Activated T-cell treated with anti-CD3 and anti-CD28 coated beads for 1 hour (primary cell): ENCODE measurements at regions not wholly inside any gene's neighbourhood (a gene's known extent, or its start where the extent isn't known, plus 50 kb on each side); places are given as distances from the start of the nearest gene placed in this dataset.

Source experiments
- DNase-seq: peaks from one replicate; pipeline ENCODE4 v3.0.0-alpha.2; 2020; ENCODE audit warnings: low read depth

DNA sequence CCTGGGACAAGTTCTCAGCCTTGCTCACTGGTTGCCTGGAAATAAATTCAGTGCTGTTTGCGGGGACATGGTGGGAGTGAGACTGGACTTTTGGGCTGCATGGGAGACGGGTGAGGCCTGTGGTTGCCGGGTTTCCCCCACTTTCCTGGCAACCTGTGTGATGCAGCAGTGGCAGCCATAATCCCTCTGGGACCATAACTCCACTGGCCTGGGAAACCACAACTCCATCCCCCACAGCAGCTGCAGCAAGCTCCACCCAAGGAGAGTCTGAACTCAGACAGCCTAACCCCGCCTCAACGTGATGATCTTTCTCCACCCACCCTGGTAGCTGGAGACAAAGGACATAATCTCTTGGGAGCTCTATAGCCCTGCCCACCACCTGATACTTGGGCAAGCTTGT, 349.9 kb downstream of the PIK3R1 start:
- no peak for DNase-seq

GRCh38 chr5:68576805-68577204, 361.2 kb downstream of the PIK3R1 start:
- DNase-seq: no peak

DNA sequence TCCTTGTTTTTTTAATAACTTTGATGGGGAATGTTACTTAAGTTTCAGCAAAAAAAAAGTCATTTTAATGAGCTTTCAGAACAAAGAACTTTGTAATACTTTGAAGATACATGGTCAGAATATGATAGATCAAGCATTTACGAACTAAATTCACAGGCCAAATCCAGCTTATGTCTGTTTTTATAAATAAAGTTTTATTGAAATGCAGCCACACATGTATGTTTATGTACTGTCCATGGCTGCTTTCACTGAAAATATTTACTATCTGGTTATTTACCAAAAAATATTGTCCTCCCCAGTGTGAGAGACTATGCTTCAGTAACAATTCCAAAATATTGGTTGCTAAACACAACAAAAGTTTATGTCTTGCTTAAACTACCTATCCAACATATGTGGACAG, 366.7 kb downstream of the PIK3R1 start:
- DNase-seq: no peak

- no peak for DNase-seq
Observed at GRCh38 chr5:68587171-68587570, 371.6 kb downstream of the PIK3R1 start.

DNA sequence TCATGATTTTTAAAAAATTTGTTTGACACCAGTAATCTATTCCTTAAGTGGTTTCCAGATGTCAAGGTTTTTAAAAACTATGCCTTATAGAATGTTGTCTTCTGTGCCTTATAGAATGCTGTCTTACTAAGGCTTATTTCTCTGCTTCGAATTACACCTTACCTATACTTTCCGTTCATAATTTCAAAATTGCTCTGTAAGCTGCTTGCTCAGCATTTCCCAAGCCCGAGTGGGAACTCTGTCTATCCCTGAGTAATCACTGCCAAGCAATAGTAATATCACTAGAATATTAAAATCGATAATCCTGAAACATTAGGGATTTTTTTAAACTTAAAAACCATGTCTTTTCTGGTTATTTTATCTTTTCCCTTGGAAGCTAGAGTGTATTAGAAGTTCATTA, 376.3 kb downstream of the PIK3R1 start:
- DNase-seq: no peak

DNA sequence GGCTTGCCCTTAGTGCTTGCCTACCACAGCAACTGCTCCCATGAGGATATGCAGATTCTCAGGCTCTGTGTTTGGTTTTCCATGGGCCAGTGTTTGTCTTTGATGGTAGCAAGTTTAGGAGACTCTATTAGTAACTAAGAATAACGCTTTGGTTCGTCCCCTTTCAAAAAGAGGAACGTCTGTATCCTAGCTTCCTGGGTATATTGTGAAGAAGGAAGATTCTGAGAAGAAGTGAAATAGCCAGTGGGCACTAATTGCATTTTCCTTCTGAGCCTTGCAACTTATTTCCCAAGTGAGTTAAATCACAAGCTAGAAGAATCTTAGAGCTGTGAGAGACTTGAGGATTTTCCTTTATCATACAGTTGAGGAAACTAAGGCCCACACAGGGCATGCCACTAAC, 376.8 kb downstream of the PIK3R1 start:
- no peak for DNase-seq

DNA sequence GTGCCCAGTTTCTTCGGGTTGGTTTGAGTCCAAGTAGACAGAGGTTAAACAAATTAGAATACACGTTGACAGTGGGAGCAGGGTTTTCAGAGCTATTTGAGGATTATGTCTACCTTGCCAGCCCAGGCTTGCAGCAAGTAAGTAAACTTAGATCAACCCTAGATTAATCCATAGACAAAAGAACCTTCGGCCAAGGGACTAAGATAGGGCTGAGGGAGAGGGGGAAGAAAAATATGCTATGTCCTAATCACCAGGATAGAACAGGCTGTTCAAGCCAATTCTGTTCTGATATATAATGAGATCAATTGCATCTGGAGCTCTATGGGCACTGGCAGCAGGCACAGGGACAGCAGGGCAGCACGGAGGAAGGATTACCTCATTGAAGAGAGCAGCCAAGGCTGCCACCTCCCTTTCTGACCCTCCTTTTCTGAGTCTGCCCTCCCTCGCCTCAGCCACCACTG, 377.7 kb downstream of the PIK3R1 start:
- no peak for DNase-seq

DNA sequence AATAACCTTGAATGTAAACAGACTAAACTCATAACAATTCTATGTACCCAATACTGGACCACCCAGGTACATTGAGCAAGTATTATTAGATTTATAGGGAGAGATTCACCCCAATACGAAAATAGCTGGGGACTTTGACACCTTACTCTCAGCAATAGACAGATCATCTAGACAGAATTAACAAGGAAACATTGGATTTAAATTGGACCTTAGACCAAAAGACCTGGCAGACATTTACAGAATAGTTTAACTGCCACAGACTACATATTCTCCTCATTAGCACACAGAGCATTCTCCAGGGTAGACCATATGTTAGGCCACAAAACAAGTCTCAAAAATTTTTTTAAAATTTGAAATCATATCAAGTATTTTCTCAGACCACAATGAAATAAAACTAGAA, 397.4 kb downstream of the PIK3R1 start:
- no peak for DNase-seq

DNA sequence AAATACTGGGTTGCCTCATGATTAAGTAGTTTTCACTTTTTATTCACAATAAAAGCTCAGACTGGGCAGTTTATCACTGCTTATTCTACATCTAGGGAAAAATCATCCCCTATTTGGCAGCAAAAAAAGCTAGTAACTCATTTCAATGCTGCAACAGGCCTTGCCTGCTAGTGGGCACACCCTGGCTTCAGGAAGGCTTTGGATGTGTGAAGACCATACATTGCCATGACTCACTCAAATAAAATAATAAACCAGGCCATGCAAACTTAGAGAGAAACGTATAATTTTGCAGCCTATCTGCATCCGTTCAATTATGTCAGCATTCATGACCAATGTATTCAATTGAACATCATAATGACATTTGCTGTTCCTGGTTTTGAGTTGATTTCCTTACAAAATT, 402.9 kb downstream of the PIK3R1 start:
- no peak for DNase-seq

GRCh38 chr5:68627001-68627400, 411.4 kb downstream of the PIK3R1 start:
- DNase-seq: no peak

GRCh38 chr5:68628082-68628814, 412.7 kb downstream of the PIK3R1 start:
- DNase-seq: no peak

- DNase-seq: no peak
Observed at GRCh38 chr5:68630354-68630753, 414.8 kb downstream of the PIK3R1 start.

GRCh38 chr5:68631884-68632283, 416.3 kb downstream of the PIK3R1 start:
- DNase-seq: no peak

- no peak for DNase-seq
Observed at GRCh38 chr5:68641211-68641610, 425.7 kb downstream of the PIK3R1 start.

- no peak for DNase-seq
Observed at GRCh38 chr5:68643064-68643463, 427.5 kb downstream of the PIK3R1 start.

- no peak for DNase-seq
Observed at GRCh38 chr5:68644971-68645370, 429.4 kb downstream of the PIK3R1 start.

- no peak for DNase-seq
Observed at GRCh38 chr5:68646144-68646543, 430.6 kb downstream of the PIK3R1 start.

DNA sequence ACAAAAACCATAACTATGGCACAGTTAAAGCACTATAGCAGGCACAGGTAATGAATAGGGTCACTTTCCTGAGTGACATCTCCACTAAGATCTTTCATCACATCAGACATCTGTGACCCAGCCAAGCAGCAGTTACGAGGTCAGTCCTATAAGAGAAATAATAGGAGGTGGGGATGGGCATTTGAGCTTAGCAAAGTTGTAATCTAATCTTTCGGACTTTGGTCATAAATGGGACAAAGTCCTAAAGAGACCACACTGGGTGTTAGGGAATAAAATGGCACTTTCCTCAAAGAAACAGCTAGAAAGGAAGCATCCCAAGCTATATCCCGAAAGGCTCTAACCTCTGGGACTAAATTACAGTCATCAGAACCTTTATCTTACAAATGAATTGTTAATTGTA, 432.2 kb downstream of the PIK3R1 start:
- DNase-seq: no peak

- DNase-seq: no peak
Observed at GRCh38 chr5:68648944-68649857, 433.6 kb downstream of the PIK3R1 start.

- no peak for DNase-seq
Observed at GRCh38 chr5:68652534-68652965, 437.0 kb downstream of the PIK3R1 start.

GRCh38 chr5:68653471-68653870, 437.9 kb downstream of the PIK3R1 start:
- no peak for DNase-seq

DNA sequence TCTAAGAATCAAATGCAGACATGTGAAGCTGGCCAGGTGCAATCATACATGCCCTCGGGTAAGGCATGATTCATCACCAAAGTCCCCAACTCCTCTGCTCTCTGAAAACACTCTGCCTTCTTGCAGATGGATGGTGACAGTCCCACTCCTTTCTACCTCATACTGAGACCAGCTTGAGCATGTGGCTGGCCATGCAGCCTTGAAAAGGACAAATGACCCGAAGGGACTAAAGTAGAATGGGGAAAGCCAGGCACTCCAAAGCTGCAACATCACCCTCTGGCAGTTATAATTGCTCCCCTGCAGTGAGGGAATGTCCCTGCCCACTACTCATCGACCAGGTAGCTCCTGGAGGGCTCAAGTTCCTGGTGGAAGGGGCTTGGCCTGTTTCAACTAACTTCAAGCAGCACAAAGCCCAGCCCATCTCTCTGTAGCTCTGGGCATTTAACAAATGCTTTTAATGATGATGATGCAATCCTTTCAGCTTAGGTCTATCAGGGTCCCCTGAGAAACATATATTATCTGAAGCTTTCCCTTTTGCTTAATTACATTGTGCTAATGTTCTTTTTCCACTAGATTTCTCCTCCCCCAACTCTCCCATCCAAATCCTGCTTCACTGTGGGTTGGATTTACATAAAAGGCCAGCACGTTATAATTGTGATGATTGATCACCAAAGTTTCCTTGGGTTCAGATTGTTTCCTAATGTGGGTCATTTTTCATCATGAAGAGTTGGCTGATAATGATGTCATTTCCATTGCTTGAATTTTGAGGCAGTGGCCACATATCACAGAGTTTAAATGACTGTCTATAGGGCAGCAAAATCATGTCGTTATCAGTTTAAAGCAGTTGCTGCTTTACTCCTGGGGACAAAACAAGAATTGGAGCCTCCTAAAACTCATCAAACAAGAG, 436.5 kb upstream of the SLC30A5 start:
- no peak for DNase-seq
